GM19395 (cell line): ENCODE measurements at regions not wholly inside any gene's neighbourhood (a gene's known extent, or its start where the extent isn't known, plus 50 kb on each side); places are given as distances from the start of the nearest gene placed in this dataset.

Experiments used
- ATAC-seq: cut with Tn5 transposase; IDR thresholded peaks from one replicate; pipeline ENCODE4 v1.9.1; 2021; ENCODE audit warnings: mild to moderate bottlenecking, moderate library complexity; ENCODE audit not compliant: unreplicated experiment

DNA sequence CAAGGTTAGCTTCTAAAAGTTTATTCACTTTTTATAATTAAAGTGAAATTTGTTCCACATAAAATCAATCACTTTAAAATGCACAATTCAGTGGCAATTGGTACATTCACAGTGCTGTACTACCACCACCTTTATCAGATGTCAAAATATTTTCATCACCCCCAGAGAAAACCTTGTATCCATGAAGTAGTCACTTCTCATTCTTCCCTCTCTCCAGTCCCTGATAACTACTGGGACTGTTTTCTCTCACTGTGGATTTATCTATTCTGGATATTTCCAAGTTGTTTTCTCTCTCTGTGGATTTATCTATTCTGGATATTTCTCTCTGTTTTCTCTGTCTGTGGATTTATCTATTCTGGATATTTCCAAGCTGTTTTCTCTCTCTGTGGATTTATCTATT, 435.4 kb upstream of the CNTNAP2 start:
- no peak for ATAC-seq

DNA sequence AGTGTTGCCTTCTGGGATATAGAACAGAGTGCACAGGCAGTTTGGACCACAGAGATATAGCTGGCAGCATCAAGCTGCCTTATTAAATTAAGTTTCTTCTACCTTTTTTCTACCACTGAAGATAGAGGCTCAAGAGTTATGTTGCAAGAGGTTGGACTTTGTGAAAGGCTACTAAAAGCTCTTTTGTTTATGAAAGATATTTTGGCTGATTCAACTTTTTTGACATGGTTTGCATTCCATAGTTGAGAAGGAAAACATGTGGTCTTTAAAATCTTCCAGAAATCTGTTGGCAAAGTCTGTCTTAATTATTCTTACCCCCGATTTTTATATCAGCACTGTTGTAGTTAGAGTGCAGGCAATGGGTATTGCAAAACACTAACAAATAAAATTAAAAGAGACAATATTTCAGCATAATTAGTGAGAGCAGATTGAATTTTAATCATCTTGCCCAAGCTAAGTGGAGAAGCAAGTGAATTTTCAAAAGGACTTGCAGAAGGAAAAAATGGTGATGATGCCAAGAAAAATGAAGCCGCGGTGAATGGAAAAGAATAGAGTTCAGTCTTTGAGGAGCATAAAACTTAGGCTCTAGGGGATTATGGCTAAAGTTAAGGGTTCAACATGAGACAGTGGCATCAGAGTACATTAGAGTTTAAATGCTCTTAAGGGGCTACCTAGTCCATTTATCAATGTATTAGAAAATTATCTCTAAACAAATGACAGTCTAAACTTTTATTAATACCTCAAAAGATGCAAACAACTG, 450.9 kb upstream of the CNTNAP2 start:
- no peak for ATAC-seq

DNA sequence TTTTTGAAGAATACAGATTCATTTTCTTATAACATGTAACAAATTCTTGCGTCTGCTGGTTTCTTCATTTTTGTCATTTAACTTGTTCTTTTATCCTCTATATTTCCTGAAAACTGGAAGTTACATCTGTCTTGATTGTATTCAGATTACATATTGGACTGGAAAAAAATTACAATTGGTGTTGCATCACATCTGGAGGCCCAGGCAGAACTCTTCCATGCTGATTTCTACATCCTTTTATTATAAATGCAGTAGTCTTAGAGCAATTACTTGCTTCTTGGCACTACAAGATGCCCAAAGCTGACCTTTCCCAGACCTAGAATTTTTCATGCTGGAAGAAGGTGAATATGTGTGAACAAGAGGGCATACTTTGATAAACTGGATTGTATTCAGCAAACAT, 460.9 kb upstream of the CNTNAP2 start:
- ATAC-seq: no peak

DNA sequence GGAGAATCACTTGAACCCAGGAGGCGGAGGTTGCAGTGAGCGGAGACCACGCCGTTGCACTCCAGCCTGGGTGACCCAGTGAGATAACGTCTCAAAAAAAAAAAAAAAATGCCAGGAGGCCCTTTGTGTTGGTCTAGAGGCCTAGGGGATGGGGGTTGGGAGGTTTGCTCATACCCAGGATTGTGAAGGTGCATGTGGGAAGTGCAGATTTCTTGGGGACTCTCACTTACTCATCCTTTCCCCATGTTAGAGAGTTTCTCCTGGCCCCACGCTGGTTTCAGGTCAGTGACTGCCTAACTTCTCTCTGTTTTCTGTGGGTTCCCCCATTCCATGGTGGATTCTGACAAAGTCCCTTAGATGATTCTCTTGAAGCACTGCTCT, 471.5 kb upstream of the CNTNAP2 start:
- ATAC-seq: no peak

DNA sequence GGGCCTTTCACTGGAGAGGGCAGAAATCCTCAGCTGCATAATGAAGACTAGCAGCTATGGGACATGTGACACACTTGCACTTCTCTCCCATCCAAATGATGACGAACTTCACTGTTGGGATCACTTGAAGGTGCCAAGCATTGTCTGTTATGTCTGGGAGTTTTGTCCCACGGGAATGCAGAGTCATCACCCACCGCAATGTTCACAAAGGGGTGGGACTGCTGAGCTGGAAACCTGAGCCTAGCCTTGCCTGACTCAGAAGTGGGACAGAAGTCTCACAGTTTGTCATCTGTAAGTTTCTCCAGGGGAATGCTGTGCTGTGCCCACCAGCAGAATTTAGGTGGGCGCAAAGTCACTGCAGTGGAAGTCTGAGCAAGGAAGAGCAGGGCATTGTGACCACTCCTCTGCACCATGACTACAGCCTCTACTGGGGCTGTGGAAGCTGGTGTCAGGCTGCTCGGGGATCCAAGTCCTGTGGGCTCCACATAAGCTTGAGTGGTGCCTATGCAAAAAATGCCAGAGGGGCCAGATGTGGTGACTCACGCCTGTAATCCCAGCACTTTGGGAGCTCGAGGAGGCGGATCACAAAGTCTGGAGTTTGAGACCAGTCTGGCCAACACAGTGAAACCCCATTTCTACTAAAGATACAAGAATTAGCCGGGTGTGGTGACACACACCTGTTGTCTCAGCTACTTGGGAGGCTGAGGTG, 472.0 kb upstream of the CNTNAP2 start:
- ATAC-seq: no peak

DNA sequence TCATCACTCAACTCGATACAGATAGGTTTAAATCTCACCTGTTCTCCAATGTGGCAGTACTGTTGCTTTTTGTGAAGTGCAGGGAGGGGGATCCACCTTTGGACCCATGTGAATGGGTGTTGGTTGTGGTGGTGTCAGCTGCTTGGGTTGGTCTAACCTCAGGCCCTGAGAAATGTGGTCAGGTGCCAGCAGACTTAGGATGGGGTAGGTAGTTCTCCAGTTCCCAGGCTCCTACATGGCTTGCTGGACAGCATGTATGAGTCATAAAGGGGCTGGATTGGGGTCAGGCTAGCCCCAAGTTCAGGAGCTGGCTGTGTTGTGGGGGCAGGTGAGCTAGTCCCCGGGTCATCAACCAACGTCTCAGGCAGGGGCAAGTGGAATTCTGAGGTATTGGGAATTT, 472.6 kb upstream of the CNTNAP2 start:
- no peak for ATAC-seq

DNA sequence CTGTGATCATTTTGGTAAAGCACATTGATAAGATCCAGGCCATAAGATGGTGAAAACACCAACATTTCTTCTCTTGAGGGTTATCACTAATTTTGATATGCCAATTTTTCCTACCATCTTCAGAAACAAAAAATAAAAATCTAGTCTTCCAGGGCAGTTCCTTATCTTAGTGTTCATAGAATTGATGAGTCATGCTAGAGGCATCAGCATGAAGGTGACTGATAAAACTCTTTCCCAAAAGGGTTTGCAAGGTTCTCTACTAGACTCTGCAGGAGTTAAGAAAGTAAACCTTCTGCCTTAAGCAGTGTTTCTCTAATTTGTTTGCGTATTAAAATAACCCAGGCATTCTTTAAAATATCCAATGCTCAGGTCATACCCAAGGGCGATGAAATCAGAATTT, 483.1 kb upstream of the CNTNAP2 start:
- ATAC-seq: no peak

DNA sequence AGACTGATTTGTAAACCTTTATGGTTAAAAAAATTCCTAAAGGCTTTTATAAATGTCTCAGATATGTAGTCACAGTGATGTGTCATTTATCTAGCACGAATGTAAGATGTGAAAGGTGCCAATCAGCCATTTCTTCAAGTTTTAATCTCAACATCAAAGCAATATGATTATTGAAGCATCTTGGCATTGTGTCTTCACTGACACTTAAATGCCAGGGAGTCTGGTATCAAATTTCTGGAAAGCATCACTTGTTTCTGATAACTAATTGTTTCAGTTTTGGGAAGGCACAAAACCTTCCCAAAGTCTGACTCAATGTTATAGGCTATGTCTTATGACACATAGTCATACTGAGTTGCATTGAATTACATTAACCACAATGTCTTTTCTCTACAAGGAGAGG, 492.0 kb upstream of the CNTNAP2 start:
- no peak for ATAC-seq

DNA sequence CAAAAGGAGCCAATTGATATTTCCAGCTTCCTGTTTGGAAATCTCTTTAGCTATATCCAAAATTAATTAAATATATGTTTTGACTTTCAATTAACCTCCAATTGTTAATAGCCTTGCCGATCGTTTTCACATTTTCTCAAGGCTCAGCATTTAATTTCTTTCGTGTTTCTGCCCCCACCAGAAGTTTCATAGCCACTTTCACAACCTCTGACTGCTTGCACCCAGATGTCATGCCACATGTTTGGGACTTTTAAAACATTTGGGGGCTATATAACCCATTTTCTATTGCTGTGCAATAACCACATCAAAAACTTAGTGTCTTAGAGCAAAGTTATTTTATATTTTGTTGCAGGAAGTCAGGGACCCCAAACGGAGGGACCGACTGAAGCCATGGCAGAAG, 510.6 kb upstream of the CNTNAP2 start:
- ATAC-seq: no peak

DNA sequence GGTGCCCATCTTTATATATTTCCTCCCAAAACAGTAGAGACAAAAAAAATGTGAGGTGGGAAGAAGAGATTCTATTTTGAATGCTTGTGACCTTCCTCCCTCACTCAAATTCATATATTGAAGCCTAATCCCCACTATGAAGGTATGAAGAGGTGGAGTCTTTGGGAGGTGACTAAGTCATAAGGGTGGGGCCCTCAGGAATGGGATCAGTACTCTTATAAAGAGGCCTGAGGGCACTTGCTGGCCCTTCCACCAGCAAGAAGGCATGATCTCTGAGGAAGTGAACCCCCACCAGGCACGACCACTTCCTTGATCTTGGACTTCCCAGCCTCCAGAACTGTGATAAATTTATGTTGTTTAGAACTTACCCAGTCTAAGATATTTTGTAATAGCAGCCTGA, 517.2 kb upstream of the CNTNAP2 start:
- ATAC-seq: no peak

DNA sequence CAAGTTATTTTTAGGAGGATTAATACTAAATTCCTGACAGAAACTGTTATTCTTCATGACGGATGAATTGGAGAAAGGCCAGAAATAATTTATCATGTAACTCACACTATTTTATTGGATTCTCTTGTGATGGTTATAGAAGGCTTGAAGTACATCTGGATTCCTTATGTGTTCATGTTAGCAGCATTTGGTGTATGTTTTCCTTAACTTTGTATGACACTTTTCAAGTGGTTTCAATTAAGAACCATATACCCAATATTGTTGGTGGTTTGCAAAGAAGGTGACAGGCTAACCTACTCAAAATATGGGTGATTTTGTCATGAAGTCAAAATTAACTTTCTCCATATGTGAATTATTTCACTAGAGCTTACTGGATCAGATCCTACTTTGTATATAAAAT, 532.2 kb upstream of the CNTNAP2 start:
- ATAC-seq: no peak

DNA sequence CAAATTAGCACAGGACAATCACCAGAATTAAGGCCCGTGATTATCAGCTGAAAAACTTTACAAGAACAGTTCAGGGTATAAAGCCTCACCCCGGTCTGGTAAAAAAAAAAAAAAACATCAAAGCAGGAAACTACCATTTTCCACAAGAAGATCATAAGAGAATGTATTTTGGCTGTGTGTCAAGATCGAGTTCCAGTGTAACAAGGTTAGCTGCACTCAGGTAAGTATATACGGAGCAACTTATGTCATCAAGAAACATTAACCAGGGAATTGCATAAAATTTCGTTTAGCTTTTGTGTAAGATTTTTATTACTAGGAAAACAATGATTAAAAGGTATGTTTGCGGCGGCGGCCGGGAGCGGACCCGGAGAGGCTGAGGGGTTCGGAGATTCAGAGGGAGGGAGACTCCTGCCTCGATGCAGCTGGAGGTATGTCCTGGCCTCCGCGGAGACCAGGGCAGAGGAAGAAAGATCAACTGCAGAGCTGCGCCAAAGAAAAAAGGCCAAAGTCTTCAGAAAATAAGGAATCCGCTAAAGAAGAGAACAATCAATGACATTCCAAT, 533.8 kb upstream of the CNTNAP2 start:
- no peak for ATAC-seq

DNA sequence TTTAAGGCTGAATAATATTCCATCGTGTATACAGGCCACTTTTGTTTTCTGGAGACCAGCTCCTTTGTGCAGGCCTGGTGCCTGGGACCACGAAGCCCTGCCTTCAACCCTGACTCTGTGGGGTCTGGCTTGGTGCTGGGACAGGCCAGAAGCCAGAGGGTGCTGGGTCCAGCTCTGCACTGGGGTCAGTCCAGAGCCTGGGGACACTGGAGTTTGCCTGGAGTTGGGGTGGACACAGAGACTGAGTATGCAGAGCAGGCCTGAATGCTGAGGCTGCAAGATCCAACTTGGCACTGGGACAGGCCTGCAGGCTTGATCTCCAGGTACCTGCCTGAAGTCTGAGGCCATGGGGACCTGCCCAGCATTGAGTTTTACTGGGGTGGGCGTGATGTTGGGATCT, 558.8 kb upstream of the CNTNAP2 start:
- no peak for ATAC-seq

DNA sequence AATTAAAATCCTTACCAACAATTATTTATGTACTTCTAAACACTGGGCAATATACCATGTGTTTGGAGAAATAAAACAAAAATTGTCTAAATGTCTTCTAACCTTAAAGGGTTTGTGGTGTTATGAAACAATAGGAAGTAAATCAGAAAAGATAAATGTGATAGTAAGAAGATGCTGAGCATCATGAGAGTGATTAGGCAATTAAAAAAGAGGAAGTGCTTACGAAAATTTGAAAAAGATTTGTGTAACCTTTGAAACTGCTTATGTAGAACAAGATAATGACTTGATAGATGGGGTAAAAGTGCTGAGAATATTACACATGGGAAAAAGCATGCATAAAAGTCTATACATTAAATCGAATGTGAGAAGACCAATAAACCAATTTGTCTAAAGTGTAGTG, 573.4 kb upstream of the CNTNAP2 start:
- no peak for ATAC-seq

DNA sequence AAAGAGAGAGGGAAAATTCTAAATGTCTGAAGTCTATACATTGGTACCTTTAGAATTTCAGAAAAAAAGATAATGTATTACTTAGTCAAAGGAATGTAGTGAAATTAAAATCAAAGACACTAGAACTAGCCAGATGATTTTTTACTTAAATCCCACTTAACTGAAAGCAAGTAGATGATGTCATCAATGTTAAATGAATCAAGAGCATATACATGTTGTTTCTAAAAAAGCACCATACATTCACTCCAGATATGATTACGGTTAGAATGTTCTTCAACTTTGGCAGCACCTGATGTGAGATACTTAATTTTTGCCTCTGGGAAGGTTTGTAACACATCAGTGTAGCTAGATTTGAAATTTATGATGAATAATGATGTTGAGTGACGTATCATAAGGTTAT, 576.7 kb upstream of the CNTNAP2 start:
- ATAC-seq: no peak

DNA sequence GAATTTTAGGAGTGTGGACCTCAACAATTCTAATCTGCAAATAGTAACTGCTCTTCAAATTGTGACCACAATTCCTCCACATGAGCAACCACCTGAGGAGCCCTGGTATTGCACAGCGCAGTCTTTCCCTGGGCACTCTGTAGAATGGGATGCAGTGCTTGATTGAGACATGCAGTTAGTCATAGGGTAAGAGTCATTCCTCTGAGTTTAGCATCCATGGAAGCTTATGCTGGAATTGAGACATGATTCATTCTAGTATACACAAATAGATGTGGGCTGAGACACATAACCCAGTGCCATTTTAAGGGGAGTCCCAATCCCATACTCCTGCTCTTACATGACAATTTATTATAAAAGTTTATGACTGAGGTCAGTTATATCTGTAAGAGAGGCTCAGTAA, 582.3 kb upstream of the CNTNAP2 start:
- ATAC-seq: no peak

DNA sequence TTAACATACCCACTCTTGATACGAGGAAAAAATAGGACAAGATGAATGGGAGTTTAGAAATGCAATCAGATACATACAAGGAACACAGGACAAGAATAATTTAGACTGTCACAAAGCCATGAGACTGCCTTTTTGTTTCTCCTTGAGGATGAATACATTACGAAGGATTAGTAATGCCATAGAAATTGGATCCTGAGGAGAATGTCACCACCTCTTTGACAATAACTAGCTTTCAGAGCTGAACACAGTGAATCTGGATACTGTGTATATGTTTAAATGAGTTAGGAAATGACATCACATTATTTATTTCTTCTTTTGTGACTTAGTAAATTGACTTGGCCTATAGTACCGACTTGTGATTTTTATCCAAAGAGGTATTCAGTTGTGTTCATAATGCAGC, 596.3 kb upstream of the CNTNAP2 start:
- no peak for ATAC-seq

DNA sequence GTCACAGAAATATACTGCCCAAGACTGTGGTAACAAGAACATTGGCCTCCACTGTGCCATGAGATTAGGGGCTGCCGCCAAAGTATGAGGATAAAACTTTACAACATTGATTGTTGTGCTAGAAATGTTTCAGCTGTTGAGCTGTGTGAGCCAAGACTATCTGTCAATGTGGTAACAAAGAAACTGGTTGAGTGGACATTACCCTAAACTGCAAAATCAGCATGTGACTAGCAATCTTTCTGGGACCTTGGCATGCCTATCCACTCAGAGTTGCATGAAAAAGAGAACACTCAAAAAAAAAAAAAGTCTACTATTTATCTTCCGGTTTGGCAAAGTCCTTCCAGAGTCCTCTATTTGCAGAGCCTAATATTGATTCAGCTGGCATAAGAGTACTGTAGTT, 605.6 kb upstream of the CNTNAP2 start:
- ATAC-seq: no peak

DNA sequence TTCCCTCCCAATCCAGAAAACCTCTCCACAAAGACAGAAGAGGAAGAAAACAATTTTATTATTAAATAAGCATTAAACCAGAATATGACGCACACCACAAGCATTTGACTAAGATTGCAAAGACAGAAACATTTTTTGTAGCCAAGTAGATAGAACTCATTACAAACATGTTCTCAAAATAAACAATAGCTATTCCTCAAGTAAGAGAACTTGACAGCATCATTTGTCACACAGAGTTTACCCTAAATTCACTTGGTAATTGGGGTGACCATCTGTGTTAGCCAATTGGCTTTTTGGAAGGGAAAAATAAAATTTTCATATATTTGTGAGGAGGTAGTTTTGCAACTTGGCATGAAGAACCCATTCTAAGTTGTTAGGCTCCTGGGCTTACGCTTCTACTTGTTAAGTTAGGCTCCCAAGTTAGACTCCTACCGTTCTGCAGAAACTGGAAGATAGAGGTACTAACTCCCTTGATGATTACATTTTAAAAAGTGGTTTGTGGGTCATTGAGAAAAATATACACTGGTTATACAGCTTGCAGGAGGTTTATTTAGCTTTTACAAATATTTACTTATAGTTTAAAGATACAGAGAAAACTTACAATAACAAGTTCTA, 618.6 kb upstream of the CNTNAP2 start:
- ATAC-seq: no peak

DNA sequence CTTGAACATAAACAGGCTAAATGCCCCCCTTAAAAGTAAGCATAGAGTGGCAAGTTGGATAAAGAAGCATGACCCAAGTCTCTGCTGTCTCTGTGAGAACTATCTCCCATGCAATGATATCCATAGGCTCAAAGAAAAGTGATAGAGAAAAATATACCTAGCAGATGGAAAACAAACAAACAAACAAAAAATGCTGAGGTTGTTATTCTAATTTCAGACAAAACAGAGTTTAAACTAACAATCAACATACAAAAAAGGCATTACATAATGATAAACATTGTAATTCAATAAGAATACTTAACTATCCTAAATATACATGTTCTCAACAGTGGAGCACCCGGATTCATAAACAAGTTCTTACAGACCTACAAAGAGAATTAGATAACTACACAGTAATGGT, 626.2 kb upstream of the CNTNAP2 start:
- no peak for ATAC-seq

DNA sequence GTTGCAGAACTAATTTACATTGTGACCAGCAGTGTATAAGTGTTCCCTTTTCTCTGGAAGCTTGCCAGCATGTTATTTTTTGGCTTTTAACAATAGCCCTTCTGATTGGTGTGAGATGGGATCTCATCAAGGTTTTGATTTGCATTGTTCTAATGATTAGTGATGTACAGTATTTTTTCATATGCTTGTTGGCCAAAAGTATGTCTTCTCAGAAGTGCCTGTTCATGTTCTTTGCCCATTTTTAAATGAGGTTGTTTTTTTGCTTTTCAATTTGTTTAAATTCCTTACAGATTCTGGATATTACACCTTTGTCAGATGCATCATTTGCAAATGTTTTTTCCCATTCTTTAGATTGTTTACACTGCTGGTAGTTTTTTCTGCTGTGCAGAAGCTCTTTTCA, 627.0 kb upstream of the CNTNAP2 start:
- no peak for ATAC-seq

DNA sequence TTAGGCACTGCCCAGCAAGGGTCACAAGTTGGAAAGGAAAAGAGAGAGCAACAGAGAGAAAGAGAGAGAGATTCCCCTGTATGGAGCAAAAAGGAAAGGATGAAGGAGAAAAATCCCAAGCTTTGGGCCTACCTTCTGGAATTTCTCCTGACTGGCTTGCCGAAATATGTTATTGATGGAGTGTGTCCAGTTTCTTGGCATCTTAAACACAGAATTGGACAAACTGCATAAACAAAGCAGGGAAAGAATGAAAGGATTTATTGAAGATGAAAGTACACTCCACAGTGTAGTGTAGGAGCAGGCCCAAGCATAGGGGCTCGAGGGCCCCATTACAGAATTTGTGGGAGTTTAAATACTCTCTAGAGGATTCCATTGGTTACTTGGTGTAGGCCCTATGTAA, 627.8 kb upstream of the CNTNAP2 start:
- ATAC-seq: no peak
